Tibial nerve (tissue), 4 donors: ENCODE measurements at regions not wholly inside any gene's neighbourhood (a gene's known extent, or its start where the extent isn't known, plus 50 kb on each side); places are given as distances from the start of the nearest gene placed in this dataset.

Experiments used
- EP300 ChIP-seq, 2 donors: sonication (generic); formaldehyde crosslinking; IDR thresholded peaks; one replicate each; pipeline ENCODE4 v1.6.1; 2017; ENCODE audit warnings: antibody characterized with exemption in 2 of 2, mild to moderate bottlenecking in 1 of 2
- POLR2A ChIP-seq, 2 donors: fragments of 450-650 bp; IDR thresholded peaks; one replicate each; pipeline ENCODE4 v1.6.1; 2017; ENCODE audit warnings: antibody characterized with exemption in 2 of 2, mild to moderate bottlenecking in 2 of 2, moderate library complexity in 2 of 2
- TF ChIP-seq, protein P1 (sequence below), 5 experiments: fragments of 200-600 bp in 3 of 5; fragments of 450-650 bp in 2 of 5; sonication (generic) in 3 of 5; IDR thresholded peaks; one replicate each; pipeline ENCODE4 v1.5.1; 2016 to 2019; ENCODE audit warnings: antibody characterized with exemption in 5 of 5, mild to moderate bottlenecking in 3 of 5, moderate library complexity in 2 of 5

DNA sequence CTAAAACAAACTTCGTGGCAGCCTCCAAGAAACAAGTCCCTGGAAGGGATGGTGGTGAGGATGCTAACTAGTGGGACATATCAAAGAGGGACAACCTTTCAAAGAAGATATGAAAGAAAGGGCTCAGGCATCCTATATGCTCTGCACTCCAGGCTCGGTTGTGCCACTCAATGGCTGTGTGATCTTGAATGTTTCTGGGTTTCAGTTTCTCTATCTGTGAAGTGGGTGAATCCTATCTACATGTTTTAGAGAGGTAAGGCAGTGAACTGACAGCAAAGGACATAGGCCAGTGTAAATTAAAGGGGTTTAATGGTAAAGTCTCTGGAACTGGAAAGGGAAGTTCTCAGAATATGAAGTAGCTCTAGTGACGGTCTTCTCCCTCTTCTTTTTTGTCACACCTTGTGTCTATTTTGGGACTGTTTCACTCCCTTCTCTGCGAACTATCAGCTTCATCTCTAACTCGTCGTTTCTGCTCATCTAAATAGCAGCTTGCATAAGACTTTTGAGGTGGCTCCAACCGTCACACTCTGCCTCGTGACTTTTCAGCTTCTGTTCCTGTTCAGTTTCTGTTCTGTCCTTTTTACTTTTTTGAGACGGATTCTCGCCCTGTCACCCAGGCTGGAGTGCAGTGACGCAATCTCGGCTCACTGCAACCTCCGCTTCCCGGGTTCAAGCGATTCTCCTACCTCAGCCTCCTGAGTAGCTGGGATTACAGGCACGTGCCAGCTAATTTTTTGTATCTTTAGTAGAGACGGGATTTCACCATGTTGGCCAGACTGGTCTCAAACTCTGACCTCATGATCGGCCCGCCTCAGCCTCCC is 273.6 kb downstream of the SUDS3 start:
- TF ChIP-seq, protein P1, sequence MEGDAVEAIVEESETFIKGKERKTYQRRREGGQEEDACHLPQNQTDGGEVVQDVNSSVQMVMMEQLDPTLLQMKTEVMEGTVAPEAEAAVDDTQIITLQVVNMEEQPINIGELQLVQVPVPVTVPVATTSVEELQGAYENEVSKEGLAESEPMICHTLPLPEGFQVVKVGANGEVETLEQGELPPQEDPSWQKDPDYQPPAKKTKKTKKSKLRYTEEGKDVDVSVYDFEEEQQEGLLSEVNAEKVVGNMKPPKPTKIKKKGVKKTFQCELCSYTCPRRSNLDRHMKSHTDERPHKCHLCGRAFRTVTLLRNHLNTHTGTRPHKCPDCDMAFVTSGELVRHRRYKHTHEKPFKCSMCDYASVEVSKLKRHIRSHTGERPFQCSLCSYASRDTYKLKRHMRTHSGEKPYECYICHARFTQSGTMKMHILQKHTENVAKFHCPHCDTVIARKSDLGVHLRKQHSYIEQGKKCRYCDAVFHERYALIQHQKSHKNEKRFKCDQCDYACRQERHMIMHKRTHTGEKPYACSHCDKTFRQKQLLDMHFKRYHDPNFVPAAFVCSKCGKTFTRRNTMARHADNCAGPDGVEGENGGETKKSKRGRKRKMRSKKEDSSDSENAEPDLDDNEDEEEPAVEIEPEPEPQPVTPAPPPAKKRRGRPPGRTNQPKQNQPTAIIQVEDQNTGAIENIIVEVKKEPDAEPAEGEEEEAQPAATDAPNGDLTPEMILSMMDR (IDR thresholded peaks at IDR 0.05), result no peak
- TF ChIP-seq POLR2A (IDR thresholded peaks at IDR 0.05) (no peak), EP300 (IDR thresholded peaks at IDR 0.05) (no peak)
